Adrenal gland (tissue), 5 donors: ENCODE measurements at regions not wholly inside any gene's neighbourhood (a gene's known extent, or its start where the extent isn't known, plus 50 kb on each side); places are given as distances from the start of the nearest gene placed in this dataset.

Experiments used
- CTCF ChIP-seq, 6 experiments: fragments of 450-650 bp in 4 of 6; fragments of 200-600 bp in 2 of 6; sonication (generic) in 1 of 6; IDR thresholded peaks; 1 replicate in 5 of 6; 2 replicates in 1 of 6; pipeline versions ENCODE4 v1.5.1 to v1.8.0; 2016 to 2021; ENCODE audit warnings: antibody characterized with exemption in 6 of 6, mild to moderate bottlenecking in 2 of 6, moderate library complexity in 1 of 6
- POLR2A ChIP-seq, 2 donors: fragments of 450-650 bp; IDR thresholded peaks; one replicate each; pipeline ENCODE4 v1.6.1; 2017; ENCODE audit warnings: antibody characterized with exemption in 2 of 2, mild to moderate bottlenecking in 2 of 2, moderate library complexity in 1 of 2
- donor health status: DM: no; HTN: no; CAD: no.

- no peak for TF ChIP-seq CTCF (IDR thresholded peaks at IDR 0.05)
- TF ChIP-seq POLR2A (IDR thresholded peaks at IDR 0.05) = no peak
Measured at GRCh38 chr16:5907544-5907943, 809.9 kb upstream of the EEF2KMT start.
